Forelimb muscle (tissue), 1 donor: ENCODE measurements at regions not wholly inside any gene's neighbourhood (a gene's known extent, or its start where the extent isn't known, plus 50 kb on each side); places are given as distances from the start of the nearest gene placed in this dataset.
A peak's percentile ranks its signal among the peaks of the same experiment; 100 is the strongest.

Experiments
- DNase-seq: peaks from one replicate; pipeline ENCODE4 v3.0.0-alpha.2; 2013; ENCODE audit warnings: low read depth

GRCh38 chr12:93134175-93134890 is 205.2 kb upstream of the EEA1 start:
- no peak for DNase-seq

- no peak for DNase-seq
Measured at GRCh38 chr12:93134893-93135285, 205.8 kb upstream of the EEA1 start.

- DNase-seq = peak; percentile 31
Measured at GRCh38 chr12:93135286-93136239, 206.5 kb upstream of the EEA1 start.

GRCh38 chr12:93136253-93137055 is 207.4 kb upstream of the EEA1 start:
- DNase-seq = no peak

- DNase-seq = no peak
Measured at GRCh38 chr12:93137656-93138612, 208.8 kb upstream of the EEA1 start.

- DNase-seq = no peak
Measured at GRCh38 chr12:93139028-93139665, 210.1 kb upstream of the EEA1 start.

- DNase-seq = no peak
Measured at GRCh38 chr12:93140325-93140724, 211.2 kb upstream of the EEA1 start.

GRCh38 chr12:93140801-93141200 is 211.7 kb upstream of the EEA1 start:
- DNase-seq = no peak

GRCh38 chr12:93142881-93143280 is 213.8 kb upstream of the EEA1 start:
- no peak for DNase-seq

GRCh38 chr12:93144109-93144508 is 215.0 kb upstream of the EEA1 start:
- no peak for DNase-seq

GRCh38 chr12:93145086-93145485 is 216.0 kb upstream of the EEA1 start:
- DNase-seq = no peak

GRCh38 chr12:93146263-93146939 is 217.3 kb upstream of the EEA1 start:
- DNase-seq = no peak

- no peak for DNase-seq
Measured at GRCh38 chr12:93146970-93147369, 217.9 kb upstream of the EEA1 start.

GRCh38 chr12:93148412-93148811 is 219.3 kb upstream of the EEA1 start:
- DNase-seq = no peak

GRCh38 chr12:93149229-93149628 is 220.1 kb upstream of the EEA1 start:
- no peak for DNase-seq

GRCh38 chr12:93151079-93151762 is 222.1 kb upstream of the EEA1 start:
- DNase-seq = no peak

GRCh38 chr12:93152617-93153016 is 223.5 kb upstream of the EEA1 start:
- DNase-seq = no peak

GRCh38 chr12:93153321-93153720 is 224.2 kb upstream of the EEA1 start:
- DNase-seq = no peak

- DNase-seq = no peak
Measured at GRCh38 chr12:93154096-93154728, 223.5 kb upstream of the NUDT4 start.
